SK-N-SH treated with all-trans-retinoic acid at 6 μM for 48 hours (cell line): ENCODE measurements at regions not wholly inside any gene's neighbourhood (a gene's known extent, or its start where the extent isn't known, plus 50 kb on each side); places are given as distances from the start of the nearest gene placed in this dataset.

Experiments used
- ATAC-seq: fragments of 200-7000 bp; cut with Tn5 transposase; 3 replicates; pipeline ENCODE4 v1.9.1; 2020; ENCODE audit warnings: mild to moderate bottlenecking, moderate library complexity
- ARNTL ChIP-seq: fragments of 450-650 bp; formaldehyde crosslinking; IDR thresholded peaks from 2 replicates; pipeline ENCODE4 v1.5.0; 2020; ENCODE audit warnings: low read depth, mild to moderate bottlenecking, moderate library complexity, borderline replicate concordance
- BACH2 ChIP-seq: fragments of 250-450 bp; sonication (Bioruptor Pico); IDR thresholded peaks from 2 replicates; pipeline ENCODE4 v1.9.0; 2021; ENCODE audit warnings: mild to moderate bottlenecking, borderline replicate concordance
- CREB5 ChIP-seq: fragments of 250-450 bp; sonication (Bioruptor Pico); IDR thresholded peaks from 2 replicates; pipeline ENCODE4 v1.5.1; 2020; ENCODE audit warnings: low read depth, mild to moderate bottlenecking, moderate library complexity
- CSDC2 ChIP-seq: fragments of 250-450 bp; sonication (Bioruptor Pico); IDR thresholded peaks from 2 replicates; pipeline ENCODE4 v1.5.0; 2020; ENCODE audit warnings: mild to moderate bottlenecking, moderate library complexity
- CSRNP3 ChIP-seq: fragments of 250-450 bp; sonication (Bioruptor Pico); IDR thresholded peaks from 2 replicates; pipeline ENCODE4 v1.5.1; 2021; ENCODE audit warnings: mild to moderate bottlenecking, moderate library complexity
- ESRRG ChIP-seq: fragments of 250-450 bp; sonication (Bioruptor Pico); IDR thresholded peaks from 2 replicates; pipeline ENCODE4 v1.6.1; 2021; ENCODE audit warnings: mild to moderate bottlenecking
- GLIS3 ChIP-seq: fragments of 250-450 bp; sonication (Bioruptor Pico); IDR thresholded peaks from 2 replicates; pipeline ENCODE4 v1.5.0; 2020; ENCODE audit warnings: mild to moderate bottlenecking, moderate library complexity
- ISL1 ChIP-seq: fragments of 250-450 bp; sonication (Bioruptor Pico); IDR thresholded peaks from 2 replicates; pipeline ENCODE4 v2.1.2; 2022; ENCODE audit warnings: mild to moderate bottlenecking, moderate library complexity
- OSR1 ChIP-seq: fragments of 250-450 bp; sonication (Bioruptor Pico); IDR thresholded peaks from 2 replicates; pipeline ENCODE4 v1.8.0; 2022; ENCODE audit warnings: moderate library complexity, mild to moderate bottlenecking, inconsistent platforms
- PATZ1 ChIP-seq: fragments of 250-450 bp; sonication (Bioruptor Pico); IDR thresholded peaks from 2 replicates; pipeline ENCODE4 v1.8.0; 2020; ENCODE audit warnings: mild to moderate bottlenecking, moderate library complexity, borderline replicate concordance
- PPARA ChIP-seq: fragments of 250-450 bp; sonication (Bioruptor Pico); IDR thresholded peaks from 2 replicates; pipeline ENCODE4 v1.5.0; 2020; ENCODE audit warnings: mild to moderate bottlenecking, borderline replicate concordance
- RARB ChIP-seq: fragments of 250-450 bp; sonication (Bioruptor Pico); IDR thresholded peaks from 2 replicates; pipeline ENCODE4 v1.8.0; 2021; ENCODE audit warnings: mild to moderate bottlenecking, moderate library complexity
- TCF4 ChIP-seq: fragments of 250-450 bp; sonication (Bioruptor Pico); IDR thresholded peaks from 2 replicates; pipeline ENCODE4 v1.8.0; 2021; ENCODE audit warnings: mild to moderate bottlenecking, moderate library complexity, borderline replicate concordance
- TOX ChIP-seq: fragments of 250-450 bp; sonication (Bioruptor Pico); IDR thresholded peaks from 2 replicates; pipeline ENCODE4 v1.8.0; 2021; ENCODE audit warnings: mild to moderate bottlenecking, moderate library complexity, borderline replicate concordance
- TSHZ2 ChIP-seq: fragments of 250-450 bp; sonication (Bioruptor Pico); IDR thresholded peaks from 2 replicates; pipeline ENCODE4 v1.5.0; 2020; ENCODE audit warnings: mild to moderate bottlenecking, moderate library complexity
- ZC3H10 ChIP-seq: fragments of 250-450 bp; sonication (Bioruptor Pico); IDR thresholded peaks from 2 replicates; pipeline ENCODE4 v1.5.1; 2021; ENCODE audit warnings: mild to moderate bottlenecking, moderate library complexity
- ZFP3 ChIP-seq: fragments of 250-450 bp; sonication (Bioruptor Pico); IDR thresholded peaks from 2 replicates; pipeline ENCODE4 v1.5.0; 2020; ENCODE audit warnings: mild to moderate bottlenecking, moderate library complexity
- ZNF565 ChIP-seq: fragments of 450-650 bp; formaldehyde crosslinking; conservative IDR thresholded peaks from 2 replicates; pipeline ENCODE4 v1.5.0; 2020; ENCODE audit warnings: low read depth, mild to moderate bottlenecking, moderate library complexity
- ZNF70 ChIP-seq: fragments of 450-650 bp; formaldehyde crosslinking; IDR thresholded peaks from 2 replicates; pipeline ENCODE4 v1.5.0; 2020; ENCODE audit warnings: mild to moderate bottlenecking, moderate library complexity
- ZNF8 ChIP-seq: fragments of 450-650 bp; formaldehyde crosslinking; IDR thresholded peaks from 2 replicates; pipeline ENCODE4 v1.5.0; 2020; ENCODE audit warnings: mild to moderate bottlenecking, moderate library complexity

- TF ChIP-seq ISL1 (CRISPR knock-in tag) (no peak), CREB5 (no peak), ESRRG (CRISPR knock-in tag) (no peak), ZNF8 (no peak), BACH2 (CRISPR knock-in tag) (no peak)
- no peak for ATAC-seq
Observed at GRCh38 chr6:67535946-67536345, 1099.1 kb upstream of the ADGRB3 start.

GRCh38 chr6:67506352-67506751, 1128.7 kb upstream of the ADGRB3 start:
- ATAC-seq, result no peak
- TF ChIP-seq ESRRG (CRISPR knock-in tag), result no peak
- TF ChIP-seq BACH2 (CRISPR knock-in tag), result no peak
- TF ChIP-seq ZNF565 (CRISPR knock-in tag), result no peak

- TF ChIP-seq OSR1 (CRISPR knock-in tag), result no peak
- TF ChIP-seq ZNF70, result no peak
- TF ChIP-seq CSDC2 (CRISPR knock-in tag), result no peak
- no peak for TF ChIP-seq TSHZ2 (CRISPR knock-in tag)
- TF ChIP-seq CSRNP3 (CRISPR knock-in tag), result no peak
- no peak for TF ChIP-seq GLIS3 (CRISPR knock-in tag)
- TF ChIP-seq ZNF565 (CRISPR knock-in tag), result no peak
- TF ChIP-seq PATZ1 (CRISPR knock-in tag), result no peak
- no peak for TF ChIP-seq RARB
- TF ChIP-seq ARNTL (CRISPR knock-in tag), result no peak
- no peak for TF ChIP-seq TCF4 (CRISPR knock-in tag)
- TF ChIP-seq CREB5, result no peak
- no peak for TF ChIP-seq BACH2 (CRISPR knock-in tag)
- TF ChIP-seq ZFP3 (CRISPR knock-in tag), result no peak
- no peak for TF ChIP-seq ZC3H10 (CRISPR knock-in tag)
- TF ChIP-seq TOX (CRISPR knock-in tag), result no peak
- no peak for ATAC-seq
Observed at GRCh38 chr6:67501755-67502154, 1133.3 kb upstream of the ADGRB3 start.

- TF ChIP-seq PPARA (no peak), ZNF8 (peak; percentile 50; the same call in 1 of the 2 replicates)
- ATAC-seq, result no peak
Observed at GRCh38 chr6:67497749-67498148, 1137.3 kb upstream of the ADGRB3 start.
